OCI-LY7 (cell line): ENCODE measurements at regions not wholly inside any gene's neighbourhood (a gene's known extent, or its start where the extent isn't known, plus 50 kb on each side); places are given as distances from the start of the nearest gene placed in this dataset.

Source experiments
- BruUV-seq: library from RNA; stranded (reverse); fragments of 400-500 nt; replicated peaks from 2 replicates; lab custom pipeline; 2021; lab: Mats Ljungman, UMichigan
- CTCF ChIA-PET: fragments of 300-600 bp; sonication (Branson Sonifier 250); formaldehyde crosslinking; loops from one replicate; lab custom pipeline; 2022; ENCODE audit warnings: antibody characterized with exemption; ENCODE audit not compliant: unreplicated experiment; lab: Charles Lee
- POLR2A ChIA-PET: fragments of 300-600 bp; sonication (Branson Sonifier 250); formaldehyde crosslinking; loops from one replicate; lab custom pipeline; 2022; ENCODE audit warnings: antibody characterized with exemption; lab: Charles Lee
- DNase-seq: peaks from one replicate; pipeline ENCODE4 v3.0.0-alpha.2; 2015; ENCODE audit warnings: low spot score
- H2AFZ ChIP-seq: fragments of 200-600 bp; sonication (generic), shearing (Covaris generic); 2 replicates; pipeline ENCODE4 v1.6.1; 2014; ENCODE audit warnings: mild to moderate bottlenecking, antibody characterized with exemption, low read length, moderate library complexity
- H3K27ac ChIP-seq: fragments of 200-600 bp; sonication (generic); 2 replicates; pipeline ENCODE4 v1.5.1; 2014; ENCODE audit warnings: mixed run types, low read depth, mild to moderate bottlenecking, moderate library complexity, low read length, inconsistent platforms; ENCODE audit not compliant: poor library complexity, severe bottlenecking
- H3K36me3 ChIP-seq: fragments of 200-600 bp; sonication (generic); 2 replicates; pipeline ENCODE4 v1.6.1; 2014; ENCODE audit warnings: mild to moderate bottlenecking, antibody characterized with exemption, low read length, moderate library complexity, mixed read lengths; ENCODE audit not compliant: insufficient read depth
- H3K4me1 ChIP-seq: fragments of 200-600 bp; sonication (generic); 2 replicates; pipeline ENCODE4 v1.5.1; 2014; ENCODE audit warnings: mild to moderate bottlenecking, low read length; ENCODE audit not compliant: insufficient read depth, poor library complexity, severe bottlenecking
- H3K4me2 ChIP-seq: fragments of 200-600 bp; sonication (generic); 2 replicates; pipeline ENCODE4 v1.6.1; 2014; ENCODE audit warnings: mild to moderate bottlenecking, low read length
- H3K4me3 ChIP-seq: fragments of 200-600 bp; sonication (generic); 2 replicates; pipeline ENCODE4 v1.5.1; 2014; ENCODE audit warnings: mild to moderate bottlenecking, low read depth, low read length; ENCODE audit not compliant: poor library complexity, severe bottlenecking
- H3K79me2 ChIP-seq: fragments of 200-600 bp; sonication (generic); 2 replicates; pipeline ENCODE4 v1.6.1; 2016; ENCODE audit warnings: low read depth, mild to moderate bottlenecking, low read length, moderate library complexity, mixed read lengths; ENCODE audit not compliant: insufficient read depth
- H3K9me2 ChIP-seq: fragments of 200-600 bp; sonication (generic); 2 replicates; pipeline ENCODE4 v1.6.1; 2016; ENCODE audit warnings: mild to moderate bottlenecking, low read length, mixed read lengths; ENCODE audit not compliant: insufficient read depth
- H3K9me3 ChIP-seq: fragments of 200-600 bp; sonication (generic); 2 replicates; pipeline ENCODE4 v1.6.1; 2014; ENCODE audit warnings: mild to moderate bottlenecking, mixed run types, low read length, mixed read lengths
- H4K20me1 ChIP-seq: fragments of 200-600 bp; sonication (generic); 2 replicates; pipeline ENCODE4 v1.6.1; 2014; ENCODE audit warnings: mild to moderate bottlenecking, antibody characterized with exemption, low read length, moderate library complexity, mixed read lengths; ENCODE audit not compliant: insufficient read depth
- EZH2phosphoT487 ChIP-seq: fragments of 200-600 bp; sonication (generic); IDR thresholded peaks from 2 replicates; pipeline ENCODE4 v1.6.1; 2018; ENCODE audit warnings: low read depth, borderline replicate concordance, mild to moderate bottlenecking, mixed run types, antibody characterized with exemption, low read length, moderate library complexity, mixed read lengths
- intact Hi-C: fragments of 100-400 bp; cut with micrococcal nuclease; formaldehyde crosslinking; loops from one replicate; pipeline ENCODE4 v1.10.0; 2022; ENCODE audit not compliant: unreplicated experiment
- TF ChIP-seq, protein P1 (sequence below): fragments of 200-600 bp; sonication (generic); conservative IDR thresholded peaks from 2 replicates; pipeline ENCODE4 v1.5.1; 2014; ENCODE audit warnings: mild to moderate bottlenecking, antibody characterized with exemption, low read length, moderate library complexity, mixed read lengths

DNA sequence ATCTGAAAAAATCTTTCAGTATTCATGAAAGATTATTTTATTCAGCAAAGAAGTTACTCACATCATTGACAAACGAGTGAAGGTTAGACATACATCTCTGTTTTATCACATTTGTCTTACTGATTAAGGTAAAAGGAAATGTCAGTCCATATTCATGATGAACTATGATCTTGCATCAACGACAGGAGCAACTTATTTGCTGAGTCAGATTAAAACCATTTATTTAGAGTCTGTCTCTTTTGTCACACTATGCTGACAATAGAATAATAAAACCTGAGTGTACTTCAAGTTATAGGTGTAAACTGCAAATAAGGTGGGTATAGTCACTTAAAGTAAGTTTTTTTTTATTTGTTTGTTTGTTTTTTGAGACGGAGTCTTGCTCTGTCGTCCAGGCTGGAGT, 216.5 kb upstream of the SEMA3C start:
- ChIA-PET CTCF (no interaction called here), POLR2A (no interaction called here)
- Histone ChIP-seq H3K4me3 (no peak overlapping the region), H4K20me1 (no peaks in the 10 kb centered on the region), H3K9me3 (no peaks in the 10 kb centered on the region), H3K4me2 (no peak overlapping the region), H3K27ac (no peak overlapping the region), H3K79me2 (no peaks in the 10 kb centered on the region), H3K9me2 (no peaks in the 10 kb centered on the region), H3K4me1 (no peaks in the 10 kb centered on the region), H2AFZ (no peak overlapping the region), H3K36me3 (no peaks in the 10 kb centered on the region)
- BruUV-seq = no TSS peak
- TF ChIP-seq EZH2phosphoT487 = no peak
- TF ChIP-seq, protein P1, sequence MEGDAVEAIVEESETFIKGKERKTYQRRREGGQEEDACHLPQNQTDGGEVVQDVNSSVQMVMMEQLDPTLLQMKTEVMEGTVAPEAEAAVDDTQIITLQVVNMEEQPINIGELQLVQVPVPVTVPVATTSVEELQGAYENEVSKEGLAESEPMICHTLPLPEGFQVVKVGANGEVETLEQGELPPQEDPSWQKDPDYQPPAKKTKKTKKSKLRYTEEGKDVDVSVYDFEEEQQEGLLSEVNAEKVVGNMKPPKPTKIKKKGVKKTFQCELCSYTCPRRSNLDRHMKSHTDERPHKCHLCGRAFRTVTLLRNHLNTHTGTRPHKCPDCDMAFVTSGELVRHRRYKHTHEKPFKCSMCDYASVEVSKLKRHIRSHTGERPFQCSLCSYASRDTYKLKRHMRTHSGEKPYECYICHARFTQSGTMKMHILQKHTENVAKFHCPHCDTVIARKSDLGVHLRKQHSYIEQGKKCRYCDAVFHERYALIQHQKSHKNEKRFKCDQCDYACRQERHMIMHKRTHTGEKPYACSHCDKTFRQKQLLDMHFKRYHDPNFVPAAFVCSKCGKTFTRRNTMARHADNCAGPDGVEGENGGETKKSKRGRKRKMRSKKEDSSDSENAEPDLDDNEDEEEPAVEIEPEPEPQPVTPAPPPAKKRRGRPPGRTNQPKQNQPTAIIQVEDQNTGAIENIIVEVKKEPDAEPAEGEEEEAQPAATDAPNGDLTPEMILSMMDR = no peak
- no peak for DNase-seq
- intact Hi-C loops = no loop called here

DNA sequence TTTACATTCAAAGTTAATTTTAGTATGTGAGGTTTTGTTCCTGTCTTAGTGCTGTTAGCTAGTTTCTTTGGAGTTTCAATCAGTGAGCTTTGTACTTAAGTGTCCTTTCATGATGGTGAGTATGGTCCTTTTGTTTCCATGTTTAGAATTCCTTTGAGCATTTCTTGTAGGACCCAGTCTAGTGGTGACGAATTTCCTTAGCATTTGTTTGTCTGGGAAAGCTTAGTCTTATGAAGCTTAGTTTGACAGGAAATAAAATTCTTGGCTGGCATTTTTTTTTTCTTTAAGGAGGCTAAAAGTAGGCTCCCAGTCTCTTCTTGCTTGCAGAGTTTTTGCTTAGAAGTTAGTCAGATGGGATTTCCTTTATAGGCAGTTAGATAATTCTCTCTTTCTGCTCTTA, 209.2 kb upstream of the SEMA3C start:
- no peaks in the 10 kb centered on the region for H3K79me2 ChIP-seq
- CTCF ChIA-PET = no interaction called here

DNA sequence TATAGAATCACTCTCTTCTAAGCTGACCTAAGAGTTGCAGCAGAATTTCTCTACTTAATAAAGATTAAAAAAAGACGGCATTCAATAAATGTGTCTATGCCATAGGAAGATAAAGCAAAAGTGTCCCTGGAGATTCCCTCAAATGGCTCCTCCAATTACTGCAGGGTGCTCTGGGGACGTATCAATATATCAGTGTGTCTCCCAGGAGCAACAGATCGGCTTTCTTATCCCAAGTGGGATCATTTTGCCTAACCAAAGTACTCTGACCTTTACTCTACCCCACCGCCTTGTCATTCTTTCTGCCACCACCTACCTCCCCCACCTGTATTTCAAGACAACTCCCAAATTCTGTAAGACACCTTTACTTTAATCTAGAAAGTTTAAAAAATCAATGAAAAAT, 202.0 kb upstream of the SEMA3C start:
- Histone ChIP-seq H3K4me2 (no peak overlapping the region), H3K79me2 (no peaks in the 10 kb centered on the region), H3K27ac (no peak overlapping the region), H3K9me2 (no peaks in the 10 kb centered on the region), H4K20me1 (no peaks in the 10 kb centered on the region), H3K4me3 (no peak overlapping the region), H3K4me1 (no peaks in the 10 kb centered on the region), H3K36me3 (no peaks in the 10 kb centered on the region), H2AFZ (no peak overlapping the region), H3K9me3 (no peaks in the 10 kb centered on the region)
- POLR2A ChIA-PET = interaction anchor here (0.6 kb wide), 1 partner anchor 24 kb away, joined by 4 read pairs; no protein-coding TSS in a partner anchor
- CTCF ChIA-PET = no interaction called here
- no peak for TF ChIP-seq EZH2phosphoT487
- TF ChIP-seq, protein P1 = no peak
- DNase-seq = no peak
- intact Hi-C loops = no loop called here
- BruUV-seq = no TSS peak

More for the DNA sequence above, 209.2 kb upstream of the SEMA3C start:
- H3K9me3 ChIP-seq = no peaks in the 10 kb centered on the region
- no peaks in the 10 kb centered on the region for H3K4me1 ChIP-seq
- intact Hi-C loops = no loop called here
- H4K20me1 ChIP-seq = no peaks in the 10 kb centered on the region
- no peaks in the 10 kb centered on the region for H3K36me3 ChIP-seq
- no peak overlapping the region for H3K4me3 ChIP-seq
- no TSS peak for BruUV-seq
- no peak overlapping the region for H2AFZ ChIP-seq
- POLR2A ChIA-PET = interaction anchor here (1.1 to 1.2 kb wide), 2 partner anchors 11 to 541 kb away, joined by 4 to 6 read pairs; no protein-coding TSS in a partner anchor
- DNase-seq = no peak
- no peak for TF ChIP-seq EZH2phosphoT487
- TF ChIP-seq, protein P1 = no peak
- H3K27ac ChIP-seq = no peak overlapping the region
- no peaks in the 10 kb centered on the region for H3K9me2 ChIP-seq
- no peak overlapping the region for H3K4me2 ChIP-seq
